ENCODE measurements at regions not wholly inside any gene's neighbourhood (a gene's known extent, or its start where the extent isn't known, plus 50 kb on each side); places are given as distances from the start of the nearest gene placed in this dataset.

DNA sequence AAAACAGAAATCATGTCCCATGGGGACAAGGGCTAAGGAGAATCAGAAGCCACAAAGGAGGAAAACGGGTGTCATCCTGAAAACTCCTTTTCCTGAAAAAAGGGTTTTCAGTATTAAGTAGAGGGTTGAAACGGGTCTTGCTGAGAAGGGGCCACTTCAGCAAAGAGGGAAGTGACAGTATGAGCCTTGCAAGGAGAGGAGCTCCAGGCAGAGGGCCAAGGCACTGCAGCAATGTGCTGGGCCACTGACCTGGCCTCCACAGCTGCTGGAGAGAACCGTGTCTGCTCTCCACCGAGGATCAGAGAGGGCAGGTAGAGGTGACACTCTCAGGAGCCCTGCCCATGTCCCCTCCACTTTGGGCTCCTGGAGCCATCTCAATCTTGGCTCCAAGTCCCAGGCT lies 103.3 kb downstream of the NCOR2 start:
- no peak for TF ChIP-seq EZH2phosphoT487 (IDR thresholded peaks at IDR 0.05; ENCODE audit: borderline replicate concordance)
- TF ChIP-seq, protein P1, sequence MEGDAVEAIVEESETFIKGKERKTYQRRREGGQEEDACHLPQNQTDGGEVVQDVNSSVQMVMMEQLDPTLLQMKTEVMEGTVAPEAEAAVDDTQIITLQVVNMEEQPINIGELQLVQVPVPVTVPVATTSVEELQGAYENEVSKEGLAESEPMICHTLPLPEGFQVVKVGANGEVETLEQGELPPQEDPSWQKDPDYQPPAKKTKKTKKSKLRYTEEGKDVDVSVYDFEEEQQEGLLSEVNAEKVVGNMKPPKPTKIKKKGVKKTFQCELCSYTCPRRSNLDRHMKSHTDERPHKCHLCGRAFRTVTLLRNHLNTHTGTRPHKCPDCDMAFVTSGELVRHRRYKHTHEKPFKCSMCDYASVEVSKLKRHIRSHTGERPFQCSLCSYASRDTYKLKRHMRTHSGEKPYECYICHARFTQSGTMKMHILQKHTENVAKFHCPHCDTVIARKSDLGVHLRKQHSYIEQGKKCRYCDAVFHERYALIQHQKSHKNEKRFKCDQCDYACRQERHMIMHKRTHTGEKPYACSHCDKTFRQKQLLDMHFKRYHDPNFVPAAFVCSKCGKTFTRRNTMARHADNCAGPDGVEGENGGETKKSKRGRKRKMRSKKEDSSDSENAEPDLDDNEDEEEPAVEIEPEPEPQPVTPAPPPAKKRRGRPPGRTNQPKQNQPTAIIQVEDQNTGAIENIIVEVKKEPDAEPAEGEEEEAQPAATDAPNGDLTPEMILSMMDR (conservative IDR thresholded peaks at IDR 0.05; ENCODE audit: low read length) = no peak
- Histone ChIP-seq H3K9ac (ENCODE audit: low read depth, low read length, poor library complexity, severe bottlenecking) (no peak overlapping the region), H3F3A (ENCODE audit: low read depth) (no peaks in the 10 kb centered on the region), H3K27me3 (ENCODE audit: insufficient read depth, low read length, poor library complexity, severe bottlenecking) (no peaks in the 10 kb centered on the region), H3K9me2 (replicated peaks; ENCODE audit: low read depth, low read length) (no peaks in the 10 kb centered on the region), H3K9me3 (ENCODE audit: insufficient read depth, low read depth, low read length) (peaks cover under 1% of the 10 kb centered on the region; the same call in 1 of the 2 replicates), H3K4me3 (ENCODE audit: low read length, poor library complexity, severe bottlenecking) (no peak overlapping the region), H2AFZ (ENCODE audit: low read length) (no peak overlapping the region), H3K79me2 (ENCODE audit: insufficient read depth, low read length) (peaks cover 60% of the 10 kb centered on the region), H3K36me3 (ENCODE audit: insufficient read depth, low read length) (peaks cover 45% of the 10 kb centered on the region; the same call in 1 of the 2 replicates), H4K20me1 (ENCODE audit: insufficient read depth, low read length, poor library complexity, severe bottlenecking) (peaks cover 23% of the 10 kb centered on the region), H3K4me2 (ENCODE audit: low read depth, low read length, poor library complexity, severe bottlenecking) (peak overlapping the region; percentile 12), H3K4me1 (ENCODE audit: insufficient read depth, low read length, poor library complexity, severe bottlenecking) (peaks cover 44% of the 10 kb centered on the region)

DNA sequence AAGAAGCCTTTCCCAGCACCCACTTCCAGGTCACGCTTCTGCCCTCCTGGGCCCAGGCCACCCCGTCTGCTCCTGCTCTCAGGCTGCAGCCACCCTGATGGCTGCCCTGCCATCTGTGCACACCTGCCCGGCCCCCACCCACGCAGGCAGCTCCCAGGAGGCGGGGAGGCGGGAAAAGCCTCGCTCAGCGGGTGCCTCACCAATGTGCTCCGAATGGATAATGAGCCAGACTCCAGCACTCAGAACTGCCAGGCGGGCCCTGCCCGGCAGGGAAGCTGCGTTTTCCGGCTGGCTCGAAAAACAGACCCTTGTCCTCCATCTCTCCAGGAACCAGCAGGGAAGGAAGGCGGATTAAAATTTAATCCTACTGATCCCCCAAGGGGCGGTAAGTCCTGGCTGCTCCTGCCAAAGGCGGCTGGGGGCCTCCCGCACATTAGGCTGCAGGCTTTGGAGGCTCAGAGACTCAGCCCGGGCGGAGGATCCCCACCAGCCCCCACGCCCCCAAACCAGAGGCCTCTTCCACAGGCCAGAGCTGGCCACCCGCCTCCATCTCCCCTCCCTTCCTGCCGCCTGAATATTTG lies 104.0 kb downstream of the NCOR2 start:
- peaks cover 47% of the 10 kb centered on the region; the same call in 1 of the 2 replicates for H3K36me3 ChIP-seq (ENCODE audit: insufficient read depth, low read length)
- TF ChIP-seq, protein P1 (conservative IDR thresholded peaks at IDR 0.05; ENCODE audit: low read length) = no peak
- no peak for TF ChIP-seq EZH2phosphoT487 (IDR thresholded peaks at IDR 0.05; ENCODE audit: borderline replicate concordance)
- H3K79me2 ChIP-seq (ENCODE audit: insufficient read depth, low read length) = peaks cover 64% of the 10 kb centered on the region
- H3K9me2 ChIP-seq (replicated peaks; ENCODE audit: low read depth, low read length) = no peaks in the 10 kb centered on the region
- no peak overlapping the region for H2AFZ ChIP-seq (ENCODE audit: low read length)
- H3K4me3 ChIP-seq (ENCODE audit: low read length, poor library complexity, severe bottlenecking) = no peak overlapping the region
- no peaks in the 10 kb centered on the region for H3F3A ChIP-seq (ENCODE audit: low read depth)
- no peak overlapping the region for H3K4me2 ChIP-seq (ENCODE audit: low read depth, low read length, poor library complexity, severe bottlenecking)
- H3K27me3 ChIP-seq (ENCODE audit: insufficient read depth, low read length, poor library complexity, severe bottlenecking) = no peaks in the 10 kb centered on the region
- H4K20me1 ChIP-seq (ENCODE audit: insufficient read depth, low read length, poor library complexity, severe bottlenecking) = peaks cover 23% of the 10 kb centered on the region
- no peak overlapping the region for H3K9ac ChIP-seq (ENCODE audit: low read depth, low read length, poor library complexity, severe bottlenecking)
- H3K4me1 ChIP-seq (ENCODE audit: insufficient read depth, low read length, poor library complexity, severe bottlenecking) = peaks cover 44% of the 10 kb centered on the region
- H3K9me3 ChIP-seq (ENCODE audit: insufficient read depth, low read depth, low read length) = no peaks in the 10 kb centered on the region

DNA sequence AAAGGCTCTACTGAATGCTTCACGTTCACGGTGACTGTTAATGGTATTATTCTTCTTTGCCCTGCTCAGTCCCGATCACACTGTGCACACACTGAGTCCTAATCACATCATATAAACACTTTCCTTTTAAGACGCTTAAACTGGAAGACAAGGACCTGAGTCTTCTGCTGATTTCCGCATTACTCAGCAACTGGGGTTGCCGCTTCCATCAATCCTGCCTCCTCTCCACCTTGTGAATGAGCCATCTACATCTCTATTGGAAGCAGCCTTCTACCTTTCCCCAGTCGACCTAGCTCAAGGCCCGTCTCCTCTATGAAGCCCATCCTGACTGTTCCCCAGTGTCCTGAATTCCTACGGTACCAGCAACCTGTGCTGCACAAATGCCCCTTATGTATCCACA lies 104.7 kb downstream of the NCOR2 start:
- Histone ChIP-seq H3K4me2 (ENCODE audit: low read depth, low read length, poor library complexity, severe bottlenecking) (no peak overlapping the region), H3K79me2 (ENCODE audit: insufficient read depth, low read length) (peaks cover 70% of the 10 kb centered on the region), H3K27me3 (ENCODE audit: insufficient read depth, low read length, poor library complexity, severe bottlenecking) (no peaks in the 10 kb centered on the region), H3K4me3 (ENCODE audit: low read length, poor library complexity, severe bottlenecking) (no peak overlapping the region), H3K36me3 (ENCODE audit: insufficient read depth, low read length) (peaks cover 47% of the 10 kb centered on the region; the same call in 1 of the 2 replicates), H3K9me3 (ENCODE audit: insufficient read depth, low read depth, low read length) (no peaks in the 10 kb centered on the region), H3K9me2 (replicated peaks; ENCODE audit: low read depth, low read length) (no peaks in the 10 kb centered on the region), H4K20me1 (ENCODE audit: insufficient read depth, low read length, poor library complexity, severe bottlenecking) (peaks cover 29% of the 10 kb centered on the region), H3F3A (ENCODE audit: low read depth) (no peaks in the 10 kb centered on the region), H3K9ac (ENCODE audit: low read depth, low read length, poor library complexity, severe bottlenecking) (no peak overlapping the region), H2AFZ (ENCODE audit: low read length) (no peak overlapping the region), H3K4me1 (ENCODE audit: insufficient read depth, low read length, poor library complexity, severe bottlenecking) (peaks cover 49% of the 10 kb centered on the region)
- TF ChIP-seq EZH2phosphoT487 (IDR thresholded peaks at IDR 0.05; ENCODE audit: borderline replicate concordance) = no peak

Data from Loucy (cell line).